Breast epithelium (tissue), 3 donors: ENCODE measurements at regions not wholly inside any gene's neighbourhood (a gene's known extent, or its start where the extent isn't known, plus 50 kb on each side); places are given as distances from the start of the nearest gene placed in this dataset.

Source experiments
- POLR2A ChIP-seq: fragments of 450-650 bp; IDR thresholded peaks from one replicate; pipeline ENCODE4 v1.6.1; 2016; ENCODE audit warnings: antibody characterized with exemption, mild to moderate bottlenecking, moderate library complexity
- POLR2AphosphoS5 ChIP-seq, 3 donors: sonication (generic); formaldehyde crosslinking; IDR thresholded peaks; one replicate each; pipeline ENCODE4 v1.6.1; 2017; ENCODE audit warnings: antibody characterized with exemption in 3 of 3
- TF ChIP-seq, protein P1 (sequence below), 3 donors: fragments of 450-650 bp; IDR thresholded peaks; one replicate each; pipeline ENCODE4 v1.5.1; 2016 to 2017; ENCODE audit warnings: antibody characterized with exemption in 3 of 3, mild to moderate bottlenecking in 3 of 3, moderate library complexity in 3 of 3

GRCh38 chr4:178137732-178138471 is 695.7 kb upstream of the AGA start:
- TF ChIP-seq POLR2A, result no peak
- TF ChIP-seq, protein P1, sequence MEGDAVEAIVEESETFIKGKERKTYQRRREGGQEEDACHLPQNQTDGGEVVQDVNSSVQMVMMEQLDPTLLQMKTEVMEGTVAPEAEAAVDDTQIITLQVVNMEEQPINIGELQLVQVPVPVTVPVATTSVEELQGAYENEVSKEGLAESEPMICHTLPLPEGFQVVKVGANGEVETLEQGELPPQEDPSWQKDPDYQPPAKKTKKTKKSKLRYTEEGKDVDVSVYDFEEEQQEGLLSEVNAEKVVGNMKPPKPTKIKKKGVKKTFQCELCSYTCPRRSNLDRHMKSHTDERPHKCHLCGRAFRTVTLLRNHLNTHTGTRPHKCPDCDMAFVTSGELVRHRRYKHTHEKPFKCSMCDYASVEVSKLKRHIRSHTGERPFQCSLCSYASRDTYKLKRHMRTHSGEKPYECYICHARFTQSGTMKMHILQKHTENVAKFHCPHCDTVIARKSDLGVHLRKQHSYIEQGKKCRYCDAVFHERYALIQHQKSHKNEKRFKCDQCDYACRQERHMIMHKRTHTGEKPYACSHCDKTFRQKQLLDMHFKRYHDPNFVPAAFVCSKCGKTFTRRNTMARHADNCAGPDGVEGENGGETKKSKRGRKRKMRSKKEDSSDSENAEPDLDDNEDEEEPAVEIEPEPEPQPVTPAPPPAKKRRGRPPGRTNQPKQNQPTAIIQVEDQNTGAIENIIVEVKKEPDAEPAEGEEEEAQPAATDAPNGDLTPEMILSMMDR (IDR thresholded peaks at IDR 0.05), result no peak
- TF ChIP-seq POLR2AphosphoS5 (IDR thresholded peaks at IDR 0.05), result no peak
